ENCODE measurements at regions not wholly inside any gene's neighbourhood (a gene's known extent, or its start where the extent isn't known, plus 50 kb on each side); places are given as distances from the start of the nearest gene placed in this dataset.

- TF ChIP-seq SMAD3 (CRISPR knock-in tag; IDR thresholded peaks at IDR 0.05; ENCODE audit: borderline replicate concordance) = no peak
Measured at GRCh38 chr20:40329321-40329720, 359.7 kb downstream of the MAFB start (continued).

- no peak overlapping the region for H3K4me3 Mint-ChIP-seq
- no peak for DNase-seq (ENCODE audit: low spot score)
- CTCF ChIA-PET = no interaction called here
Measured at GRCh38 chr20:40326784-40327183, 362.3 kb downstream of the MAFB start.

GRCh38 chr20:40325006-40325568 is 363.9 kb downstream of the MAFB start:
- Mint-ChIP-seq H3K27ac (no peak overlapping the region), H3K4me1 (peaks cover 17% of the 10 kb centered on the region), H3K27me3 (ENCODE audit: low read depth) (peaks cover 7% of the 10 kb centered on the region), H3K9me3 (peaks cover 4% of the 10 kb centered on the region; the same call in 1 of the 2 replicates), H3K4me3 (no peak overlapping the region), H3K36me3 (no peaks in the 10 kb centered on the region)
- CTCF ChIA-PET = no interaction called here
- TF ChIP-seq MXD4 (CRISPR knock-in tag; IDR thresholded peaks at IDR 0.05; ENCODE audit: borderline replicate concordance) (no peak), MAX (CRISPR knock-in tag; IDR thresholded peaks at IDR 0.05) (no peak), ATF2 (CRISPR knock-in tag; IDR thresholded peaks at IDR 0.05; ENCODE audit: borderline replicate concordance, low read depth) (no peak)
- ATAC-seq = no peak
- DNase-seq (ENCODE audit: low spot score) = no peak
- POLR2A ChIA-PET = no interaction called here

More at GRCh38 chr20:40326784-40327183, 362.3 kb downstream of the MAFB start:
- H3K27ac Mint-ChIP-seq = no peak overlapping the region
- H3K27me3 Mint-ChIP-seq (ENCODE audit: low read depth) = peaks cover 7% of the 10 kb centered on the region
- H3K4me1 Mint-ChIP-seq = peaks cover 13% of the 10 kb centered on the region
- TF ChIP-seq ZSCAN18 (CRISPR knock-in tag; IDR thresholded peaks at IDR 0.05) = no peak
- peaks cover 4% of the 10 kb centered on the region; the same call in 1 of the 2 replicates for H3K9me3 Mint-ChIP-seq
- no peak for ATAC-seq
- no peaks in the 10 kb centered on the region for H3K36me3 Mint-ChIP-seq
- POLR2A ChIA-PET = no interaction called here

GRCh38 chr20:40323361-40323794 is 365.7 kb downstream of the MAFB start:
- CTCF ChIA-PET = no interaction called here
- ATAC-seq (no peak), DNase-seq (ENCODE audit: low spot score) (no peak)
- H3K27ac Mint-ChIP-seq = no peak overlapping the region; the same call in 1 of the 2 replicates
- peaks cover 3% of the 10 kb centered on the region; the same call in 1 of the 2 replicates for H3K27me3 Mint-ChIP-seq (ENCODE audit: low read depth)
- POLR2A ChIA-PET = no interaction called here
- peaks cover 7% of the 10 kb centered on the region; the same call in 1 of the 2 replicates for H3K9me3 Mint-ChIP-seq
- peaks cover 21% of the 10 kb centered on the region for H3K4me1 Mint-ChIP-seq
- no peaks in the 10 kb centered on the region for H3K36me3 Mint-ChIP-seq
- no peak overlapping the region for H3K4me3 Mint-ChIP-seq
- TF ChIP-seq ZNF416 (CRISPR knock-in tag; IDR thresholded peaks at IDR 0.05) (no peak), USF2 (CRISPR knock-in tag; IDR thresholded peaks at IDR 0.05) (no peak), HMGXB4 (CRISPR knock-in tag; IDR thresholded peaks at IDR 0.05) (no peak), ZBTB21 (CRISPR knock-in tag; IDR thresholded peaks at IDR 0.05; ENCODE audit: borderline replicate concordance) (no peak), IRF2 (CRISPR knock-in tag; IDR thresholded peaks at IDR 0.05; ENCODE audit: borderline replicate concordance, low read depth) (no peak), ZNF532 (CRISPR knock-in tag; IDR thresholded peaks at IDR 0.05; ENCODE audit: borderline replicate concordance) (no peak), FOXP4 (CRISPR knock-in tag; IDR thresholded peaks at IDR 0.05) (no peak), MYBL2 (CRISPR knock-in tag; IDR thresholded peaks at IDR 0.05) (no peak)

Data from WTC11 (cell line).